CD14-positive monocyte (primary cell): ENCODE measurements at regions not wholly inside any gene's neighbourhood (a gene's known extent, or its start where the extent isn't known, plus 50 kb on each side); places are given as distances from the start of the nearest gene placed in this dataset.
"Not testable (repeated sequence)": the region's sequence is repeated elsewhere in the genome, so short reads cannot be mapped to it uniquely, and the experiment has no call there.

Experiments
- DNase-seq, 3 donors: peaks; one replicate each; pipeline ENCODE4 v3.0.0-alpha.2; 2011 to 2022
- H2AFZ ChIP-seq: 2 replicates; pipeline ENCODE4 v1.6.0; 2012; ENCODE audit warnings: mild to moderate bottlenecking, low read depth, low read length, inconsistent platforms; ENCODE audit not compliant: insufficient read depth, poor library complexity, severe bottlenecking
- H3K27ac ChIP-seq, 2 donors: 1 replicate in 1 of 2; 2 replicates in 1 of 2; pipeline ENCODE4 v1.5.1; 2012 to 2013; ENCODE audit warnings: low read length in 2 of 2, control low read depth in 1 of 2, inconsistent platforms in 1 of 2, low read depth in 1 of 2, mild to moderate bottlenecking in 1 of 2
- H3K27me3 ChIP-seq, 2 donors: one replicate each; pipeline versions ENCODE4 v1.6.0 to v1.6.1; 2011 to 2013; ENCODE audit warnings: low read length in 2 of 2; ENCODE audit not compliant: control insufficient read depth in 2 of 2, insufficient read depth in 2 of 2
- H3K36me3 ChIP-seq, 2 donors: replicated peaks in 1 of 2; 1 replicate in 1 of 2; 2 replicates in 1 of 2; pipeline versions ENCODE4 v1.5.1 to v1.6.1; 2012 to 2013; ENCODE audit warnings: low read length in 2 of 2, control low read depth in 1 of 2, inconsistent platforms in 1 of 2, mild to moderate bottlenecking in 1 of 2; ENCODE audit not compliant: insufficient read depth in 2 of 2, control insufficient read depth in 1 of 2
- H3K4me1 ChIP-seq, 2 donors: 1 replicate in 1 of 2; 2 replicates in 1 of 2; pipeline versions ENCODE4 v1.5.1 to v1.6.1; 2012 to 2013; ENCODE audit warnings: low read length in 2 of 2, control low read depth in 1 of 2, inconsistent platforms in 1 of 2, mild to moderate bottlenecking in 1 of 2, moderate library complexity in 1 of 2; ENCODE audit not compliant: insufficient read depth in 2 of 2, control insufficient read depth in 1 of 2
- H3K4me2 ChIP-seq: replicated peaks from 2 replicates; pipeline ENCODE3; 2012; ENCODE audit warnings: low read length, moderate library complexity, mild to moderate bottlenecking; ENCODE audit not compliant: poor library complexity, severe bottlenecking; ENCODE audit errors: extremely low read depth
- H3K4me3 ChIP-seq, 3 experiments: fragments of 200-600 bp in 1 of 3; sonication (generic) in 1 of 3; replicated peaks in 1 of 3; 1 replicate in 2 of 3; 2 replicates in 1 of 3; pipeline ENCODE4 v1.5.1; 2011 to 2013; ENCODE audit warnings: low read length in 3 of 3, mild to moderate bottlenecking in 3 of 3, control low read depth in 2 of 3, low read depth in 2 of 3, inconsistent platforms in 1 of 3, moderate library complexity in 1 of 3
- H3K79me2 ChIP-seq: 2 replicates; pipeline ENCODE4 v1.6.0; 2012; ENCODE audit warnings: mild to moderate bottlenecking, control low read depth, inconsistent platforms, low read length, moderate library complexity; ENCODE audit not compliant: insufficient read depth
- H3K9ac ChIP-seq: 2 replicates; pipeline ENCODE4 v1.6.0; 2017; ENCODE audit warnings: low read length, mild to moderate bottlenecking; ENCODE audit not compliant: insufficient read depth, poor library complexity, severe bottlenecking
- H3K9me3 ChIP-seq, 2 donors: replicated peaks in 1 of 2; 1 replicate in 1 of 2; 2 replicates in 1 of 2; pipeline versions ENCODE4 v1.5.1 to v1.6.1; 2012 to 2013; ENCODE audit warnings: low read length in 2 of 2, control low read depth in 1 of 2; ENCODE audit not compliant: control insufficient read depth in 1 of 2, insufficient read depth in 1 of 2
- H4K20me1 ChIP-seq: 2 replicates; pipeline ENCODE4 v1.6.0; 2012; ENCODE audit warnings: mild to moderate bottlenecking, low read length, control low read depth, moderate library complexity; ENCODE audit not compliant: insufficient read depth
- H3K27ac Mint-ChIP-seq, 7 donors: one replicate each; pipeline ENCODE4 v1.8.0; 2020; ENCODE audit warnings: mild to moderate bottlenecking in 7 of 7, mixed read lengths in 7 of 7, moderate library complexity in 6 of 7, inconsistent platforms in 2 of 7
- H3K27me3 Mint-ChIP-seq, 3 donors: one replicate each; pipeline ENCODE4 v1.8.0; 2021 to 2022; ENCODE audit warnings: low read depth in 3 of 3, mild to moderate bottlenecking in 3 of 3, mixed read lengths in 3 of 3, moderate library complexity in 3 of 3, inconsistent platforms in 1 of 3
- H3K36me3 Mint-ChIP-seq, 2 donors: one replicate each; pipeline ENCODE4 v1.8.0; 2020; ENCODE audit warnings: mixed read lengths in 2 of 2, inconsistent platforms in 1 of 2, mild to moderate bottlenecking in 1 of 2
- H3K4me1 Mint-ChIP-seq: one replicate; pipeline ENCODE4 v1.8.0; 2020; ENCODE audit warnings: mild to moderate bottlenecking, mixed read lengths
- H3K4me3 Mint-ChIP-seq, 2 donors: one replicate each; pipeline ENCODE4 v1.8.0; 2020; ENCODE audit warnings: mild to moderate bottlenecking in 2 of 2, mixed read lengths in 2 of 2, moderate library complexity in 1 of 2
- H3K9me3 Mint-ChIP-seq, 7 donors: one replicate each; pipeline ENCODE4 v1.8.0; 2020 to 2022; ENCODE audit warnings: mixed read lengths in 7 of 7, mild to moderate bottlenecking in 6 of 7, moderate library complexity in 6 of 7, inconsistent platforms in 2 of 7
- CTCF ChIP-seq: fragments of 200-600 bp; IDR thresholded peaks from one replicate; pipeline ENCODE4 v1.8.0; 2022; ENCODE audit warnings: antibody characterized with exemption, mild to moderate bottlenecking
- WGBS: methylation state at CpG from one replicate; pipeline ENCODE4 v1.1.5; 2013; ENCODE audit warnings: missing lambda C conversion rate; ENCODE audit not compliant: insufficient coverage; 5-methylcytosine and 5-hydroxymethylcytosine counted together
- intact Hi-C, 2 donors: fragments of 100-400 bp; cut with micrococcal nuclease; formaldehyde crosslinking; loops; one replicate each; pipeline versions ENCODE4 v1.15.0 to v1.15.1; 2023

- H3K4me1 Mint-ChIP-seq, result no peaks in the 10 kb centered on the region
- no CpG with 5 or more reads among the region's 3 CpGs for WGBS
- Histone ChIP-seq H3K36me3 (no peaks in the 10 kb centered on the region), H3K4me2 (no peak overlapping the region), H2AFZ (no peak overlapping the region), H3K9me3 (peaks cover 5 to 8% of the 10 kb centered on the region in 2 donors), H3K79me2 (no peaks in the 10 kb centered on the region), H3K4me3 (no peak overlapping the region), H3K4me1 (no peaks in the 10 kb centered on the region), H3K27ac (no peak overlapping the region), H3K9ac (no peak overlapping the region), H3K27me3 (no peaks in the 10 kb centered on the region), H4K20me1 (no peaks in the 10 kb centered on the region)
- DNase-seq, result no peak
- H3K27me3 Mint-ChIP-seq, result no peaks in the 10 kb centered on the region
- no peak for TF ChIP-seq CTCF
- H3K27ac Mint-ChIP-seq, result no peak overlapping the region
- no peaks in the 10 kb centered on the region for H3K36me3 Mint-ChIP-seq
- H3K9me3 Mint-ChIP-seq, result peaks cover 0 to 12% (median 1%) of the 10 kb centered on the region in 7 donors
- intact Hi-C loops, result no loop called here
- no peak overlapping the region for H3K4me3 Mint-ChIP-seq
Observed at GRCh38 chr7:119886007-119886406, 387.0 kb upstream of the KCND2 start.

- intact Hi-C loops, H3K36me3 Mint-ChIP-seq, H3K9me3 ChIP-seq, H3K36me3 ChIP-seq, H3K27ac ChIP-seq, H3K27ac Mint-ChIP-seq, H3K9ac ChIP-seq, H3K4me3 Mint-ChIP-seq, DNase-seq, H3K4me1 Mint-ChIP-seq, H4K20me1 ChIP-seq, H3K4me2 ChIP-seq, H3K79me2 ChIP-seq, H3K4me3 ChIP-seq, H3K4me1 ChIP-seq, H3K27me3 ChIP-seq, H3K27me3 Mint-ChIP-seq, H2AFZ ChIP-seq: not testable (repeated sequence)
- WGBS, result 75% methylated on average over 1 of the region's 3 CpGs
- peaks cover 0 to 12% (median 1%) of the 10 kb centered on the region in 7 donors for H3K9me3 Mint-ChIP-seq
Observed at GRCh38 chr7:119886525-119886924, 386.4 kb upstream of the KCND2 start.
